Upper lobe of left lung (tissue), 4 donors: ENCODE measurements at regions not wholly inside any gene's neighbourhood (a gene's known extent, or its start where the extent isn't known, plus 50 kb on each side); places are given as distances from the start of the nearest gene placed in this dataset.

Source experiments
- CTCF ChIP-seq, 6 experiments: fragments of 450-650 bp in 4 of 6; fragments of 200-600 bp in 2 of 6; sonication (generic) in 2 of 6; IDR thresholded peaks; one replicate each; pipeline ENCODE4 v1.5.1; 2016 to 2019; ENCODE audit warnings: antibody characterized with exemption in 6 of 6
- EP300 ChIP-seq, 4 donors: sonication (generic); formaldehyde crosslinking; IDR thresholded peaks; one replicate each; pipeline ENCODE4 v1.5.1; 2017; ENCODE audit warnings: antibody characterized with exemption in 4 of 4, control low read depth in 2 of 4
- POLR2A ChIP-seq, 4 donors: fragments of 450-650 bp; IDR thresholded peaks; one replicate each; pipeline ENCODE4 v1.5.1; 2016 to 2017; ENCODE audit warnings: antibody characterized with exemption in 4 of 4, mild to moderate bottlenecking in 2 of 4
- POLR2AphosphoS5 ChIP-seq, 2 donors: sonication (generic); formaldehyde crosslinking; IDR thresholded peaks; one replicate each; pipeline ENCODE4 v1.5.1; 2017; ENCODE audit warnings: antibody characterized with exemption in 2 of 2

GRCh38 chr10:46236546-46236887 lies 50.3 kb upstream of the ANTXRL start:
- TF ChIP-seq EP300 (IDR thresholded peaks at IDR 0.05), result no peak
- TF ChIP-seq POLR2AphosphoS5 (IDR thresholded peaks at IDR 0.05), result no peak
- TF ChIP-seq POLR2A (IDR thresholded peaks at IDR 0.05), result no peak
- no peak for TF ChIP-seq CTCF (IDR thresholded peaks at IDR 0.05)
